SHP77 treated with DMSO at 0.1 percent for 48 hours (cell line): ENCODE measurements at regions not wholly inside any gene's neighbourhood (a gene's known extent, or its start where the extent isn't known, plus 50 kb on each side); places are given as distances from the start of the nearest gene placed in this dataset.
"Not testable (repeated sequence)": the region's sequence is repeated elsewhere in the genome, so short reads cannot be mapped to it uniquely, and the experiment has no call there.

Experiments
- DNase-seq: peaks from one replicate; lab custom pipeline; 2025; lab: John Stamatoyannopoulos, UW

GRCh38 chr13:50229960-50230661 is 214.9 kb downstream of the KCNRG start:
- DNase-seq, result no peak

DNA sequence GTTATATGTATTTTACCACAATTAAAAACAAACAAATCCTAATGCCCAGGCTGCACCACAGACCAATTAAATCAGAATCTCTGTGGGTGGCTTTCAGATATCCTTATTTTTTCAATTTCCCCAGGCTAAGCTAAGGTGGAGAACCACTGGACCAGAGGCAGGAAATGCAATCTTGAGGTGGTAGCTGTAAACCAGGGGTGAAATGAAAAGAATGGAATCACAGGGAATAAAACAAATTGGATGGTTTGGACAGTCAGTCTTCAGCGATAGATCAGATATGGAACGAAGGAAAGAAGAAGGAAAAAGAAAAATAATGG is 215.4 kb downstream of the KCNRG start:
- DNase-seq, result no peak

- DNase-seq, result not testable (repeated sequence)
Measured at GRCh38 chr13:50233574-50233973, 218.3 kb downstream of the KCNRG start.

DNA sequence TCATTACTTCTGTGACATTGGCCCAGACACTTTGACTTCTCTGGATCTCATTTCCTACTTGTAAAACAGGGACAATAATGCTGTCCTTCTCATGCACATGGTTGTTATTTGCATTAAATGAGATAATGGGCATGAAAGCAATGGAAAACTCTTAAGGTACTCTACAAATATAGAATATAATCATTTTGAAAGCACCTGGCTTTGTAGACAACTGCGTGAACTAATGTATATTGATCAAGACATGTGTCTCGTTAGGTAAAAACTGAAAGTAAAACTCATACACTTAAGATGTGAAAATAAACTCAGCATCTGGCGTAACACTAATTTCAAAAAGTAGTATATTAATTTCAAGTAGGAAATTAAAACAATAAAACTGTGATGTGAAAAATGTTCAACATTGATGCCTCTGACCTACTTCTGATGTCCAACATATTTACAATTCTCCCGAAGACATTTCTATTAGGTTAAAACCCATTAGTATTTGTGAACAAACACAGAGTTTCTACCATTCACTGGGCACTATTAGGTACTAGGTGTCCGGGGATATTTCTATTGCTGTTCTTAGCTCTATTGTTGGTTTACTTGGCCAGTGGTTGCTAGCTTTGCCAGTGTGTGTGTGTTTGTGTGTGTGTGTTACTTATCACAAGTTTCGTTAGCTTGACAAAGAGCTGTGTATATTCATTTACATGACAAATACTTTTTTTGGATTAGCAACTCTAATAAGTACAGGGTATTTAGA is 220.5 kb downstream of the KCNRG start:
- DNase-seq, result no peak

DNA sequence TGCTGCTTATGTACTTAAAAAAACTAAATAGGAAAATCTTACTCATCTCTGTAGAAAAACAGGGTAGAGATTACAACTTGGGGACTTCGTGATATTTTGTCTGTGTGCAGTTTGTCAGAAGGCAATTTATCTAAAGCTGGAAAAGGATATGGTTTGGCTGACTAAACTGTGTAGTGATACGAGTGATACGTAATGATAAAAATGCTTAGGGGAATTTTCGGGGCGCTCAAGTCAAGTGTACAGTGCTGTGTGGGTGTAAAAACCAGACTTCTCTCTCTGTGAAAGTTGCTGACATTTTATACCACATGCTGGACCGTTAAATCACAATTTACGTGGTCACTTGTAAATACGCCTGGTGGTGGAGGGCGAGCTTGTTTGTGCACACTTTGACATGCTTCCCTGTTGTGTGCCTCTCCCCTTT is 221.7 kb downstream of the KCNRG start:
- DNase-seq, result no peak

GRCh38 chr13:50238922-50239321 is 223.7 kb downstream of the KCNRG start:
- DNase-seq, result no peak

DNA sequence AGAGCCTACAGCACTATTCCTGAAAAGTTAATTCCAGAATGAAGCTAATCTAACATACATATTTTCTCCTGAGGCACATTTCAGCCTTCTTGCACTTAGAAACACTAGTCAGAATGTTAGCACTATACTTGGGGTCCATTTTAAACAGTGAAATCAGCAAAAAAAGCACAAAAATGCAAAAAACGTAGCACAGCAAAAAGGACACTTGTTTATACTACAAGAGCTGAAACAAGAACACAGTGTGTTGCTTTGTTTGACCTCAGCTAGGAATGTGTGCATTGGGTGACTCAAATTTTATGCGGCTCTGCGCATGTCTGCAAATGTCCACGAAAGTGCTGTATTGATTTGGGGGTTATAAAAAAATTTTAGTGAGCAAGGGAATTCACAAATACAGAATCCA is 226.2 kb downstream of the KCNRG start:
- DNase-seq, result no peak

DNA sequence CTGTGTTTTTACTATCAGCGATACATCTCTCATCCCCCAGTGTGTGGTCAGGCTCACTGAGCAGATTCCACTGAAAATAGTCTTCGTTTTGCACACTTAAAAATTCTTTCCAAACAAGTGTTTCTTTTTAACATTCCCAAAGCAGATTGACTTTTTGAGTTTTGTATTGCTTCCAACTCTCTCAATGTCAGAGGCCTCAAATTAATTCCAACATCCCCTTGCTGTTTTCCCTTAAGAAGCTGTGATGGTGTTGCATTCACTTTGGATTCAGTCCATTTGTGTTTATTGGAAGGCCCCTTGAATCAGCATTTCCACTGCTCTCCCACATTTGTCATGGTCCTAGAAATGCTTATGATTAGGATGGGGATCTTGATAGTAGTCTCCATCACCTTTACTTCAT is 228.7 kb downstream of the KCNRG start:
- DNase-seq, result no peak

GRCh38 chr13:50244355-50244712 is 229.1 kb downstream of the KCNRG start:
- DNase-seq, result no peak

GRCh38 chr13:50244713-50245574 is 229.7 kb downstream of the KCNRG start:
- DNase-seq, result peak; percentile 41

GRCh38 chr13:50247223-50247622 is 232.0 kb downstream of the KCNRG start:
- no peak for DNase-seq

DNA sequence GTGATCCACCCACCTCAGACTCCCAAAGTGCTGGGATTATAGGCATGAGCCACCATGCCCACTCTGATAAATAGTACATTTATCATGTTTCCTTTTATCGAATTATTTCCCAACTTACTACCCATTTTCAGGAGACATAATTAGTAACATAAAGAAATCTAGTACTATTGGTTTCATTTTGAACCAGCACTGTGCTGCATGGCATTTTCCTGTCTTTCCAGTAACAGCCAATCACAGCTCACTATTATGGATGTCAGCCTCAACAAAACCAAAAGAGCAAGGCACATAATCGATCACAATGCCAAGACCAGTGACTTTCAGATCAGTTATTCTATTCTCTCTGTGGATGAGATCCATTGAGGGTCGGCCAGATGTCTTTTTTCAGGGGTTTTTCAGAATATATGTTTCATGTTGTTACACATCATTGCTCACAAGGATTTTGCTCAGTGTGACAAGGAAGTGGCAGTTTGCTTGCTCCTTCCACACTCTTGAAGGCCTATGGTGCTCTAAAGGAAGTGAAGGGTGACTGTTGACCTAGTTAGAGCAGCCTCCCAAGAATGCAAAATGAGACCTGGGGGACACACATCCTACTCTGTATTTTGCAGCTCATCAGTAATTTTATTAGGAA is 233.4 kb downstream of the KCNRG start:
- no peak for DNase-seq

- DNase-seq, result no peak
Measured at GRCh38 chr13:50249144-50249521, 233.9 kb downstream of the KCNRG start.

- DNase-seq, result no peak
Measured at GRCh38 chr13:50250401-50250800, 235.2 kb downstream of the KCNRG start.

- DNase-seq, result no peak
Measured at GRCh38 chr13:50255639-50256038, 240.4 kb downstream of the KCNRG start.

DNA sequence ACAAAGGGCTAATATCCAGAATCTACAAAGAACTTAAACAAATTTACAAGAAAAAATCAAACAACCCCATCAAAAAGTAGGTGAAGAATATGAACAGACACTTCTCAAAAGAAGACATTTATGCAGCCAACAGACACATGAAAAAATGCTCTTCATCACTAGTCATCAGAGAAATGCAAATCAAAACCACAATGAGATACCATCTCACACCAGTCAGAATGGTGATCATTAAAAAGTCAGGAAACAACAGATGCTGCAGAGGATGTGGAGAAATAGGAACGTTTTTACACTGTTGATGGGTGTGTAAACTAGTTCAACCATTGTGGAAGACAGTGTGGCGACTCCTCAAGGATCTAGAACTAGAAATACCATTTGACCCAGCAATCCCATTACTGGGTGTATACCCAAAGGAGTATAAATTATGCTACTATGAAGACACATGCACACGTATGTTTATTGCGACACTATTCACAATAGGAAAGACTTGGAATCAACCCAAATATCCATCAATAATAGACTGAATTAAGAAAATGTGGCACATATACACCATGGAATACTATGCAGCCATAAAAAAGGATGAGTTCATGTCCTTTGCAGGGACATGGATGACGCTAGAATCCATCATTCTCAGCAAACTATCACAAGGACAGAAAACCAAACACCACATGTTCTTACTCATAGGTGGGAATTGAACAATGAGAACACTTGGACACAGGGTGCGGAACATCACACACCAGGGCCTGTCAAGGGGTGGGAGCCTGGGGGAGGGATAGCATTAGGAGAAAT is 241.5 kb downstream of the KCNRG start:
- DNase-seq, result not testable (repeated sequence)

- DNase-seq, result no peak
Measured at GRCh38 chr13:50257646-50258045, 242.4 kb downstream of the KCNRG start.

DNA sequence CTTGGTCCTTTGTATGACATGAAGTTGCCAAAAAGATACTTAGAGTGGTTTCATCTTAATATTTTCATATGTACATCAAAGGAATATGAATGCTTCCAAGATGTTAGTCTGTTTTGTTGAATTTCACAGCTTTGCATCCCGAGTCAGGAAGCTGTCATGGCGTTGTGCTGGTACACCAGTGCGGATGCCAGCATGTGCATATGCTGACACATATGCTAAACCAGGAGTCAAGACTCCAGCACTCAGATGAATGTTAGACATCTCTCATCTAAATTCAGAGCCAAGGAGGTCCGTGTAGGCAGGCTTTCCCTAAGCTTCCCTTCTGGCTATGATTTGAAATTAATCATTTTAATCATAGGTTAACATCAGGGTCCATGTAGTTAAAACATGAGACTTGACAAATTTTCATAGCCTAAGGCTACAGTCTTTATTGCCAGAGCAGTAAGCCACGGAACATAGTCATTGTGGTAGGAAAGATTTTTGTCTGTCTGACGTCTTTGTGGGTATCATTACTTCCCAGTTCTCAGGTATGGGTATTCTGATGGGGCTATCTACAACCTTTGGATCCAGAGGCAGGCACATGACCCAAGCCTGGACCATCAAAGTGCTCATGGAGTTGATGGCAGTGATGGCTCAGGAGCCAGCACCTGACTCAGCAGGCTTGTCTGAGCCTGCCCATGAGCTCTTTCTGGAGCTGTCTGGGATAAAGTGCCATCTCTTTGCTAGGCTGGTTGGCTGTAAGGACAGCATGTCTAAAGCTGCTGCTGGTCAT is 246.1 kb downstream of the KCNRG start:
- no peak for DNase-seq

DNA sequence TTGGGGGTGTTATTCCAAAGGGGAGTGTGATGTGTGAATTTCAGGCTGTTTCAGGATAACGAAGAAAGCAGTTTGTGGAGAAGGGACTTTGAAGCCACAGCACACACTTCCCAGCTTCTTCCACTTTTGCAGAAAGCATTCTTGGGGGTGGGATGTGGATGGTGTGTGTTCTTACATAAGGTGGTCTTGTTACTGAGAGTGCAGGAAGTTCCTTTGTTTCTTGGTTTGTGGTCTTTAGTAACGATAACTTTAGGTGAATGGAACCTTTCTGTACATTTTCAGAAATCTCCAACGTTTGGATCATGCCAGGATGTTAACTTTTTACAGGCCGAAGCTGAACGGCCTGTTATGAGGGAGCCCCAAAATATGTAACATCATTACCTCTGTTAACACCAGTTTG is 251.8 kb downstream of the KCNRG start:
- DNase-seq, result no peak

GRCh38 chr13:50267917-50268316 is 252.7 kb downstream of the KCNRG start:
- DNase-seq, result no peak

DNA sequence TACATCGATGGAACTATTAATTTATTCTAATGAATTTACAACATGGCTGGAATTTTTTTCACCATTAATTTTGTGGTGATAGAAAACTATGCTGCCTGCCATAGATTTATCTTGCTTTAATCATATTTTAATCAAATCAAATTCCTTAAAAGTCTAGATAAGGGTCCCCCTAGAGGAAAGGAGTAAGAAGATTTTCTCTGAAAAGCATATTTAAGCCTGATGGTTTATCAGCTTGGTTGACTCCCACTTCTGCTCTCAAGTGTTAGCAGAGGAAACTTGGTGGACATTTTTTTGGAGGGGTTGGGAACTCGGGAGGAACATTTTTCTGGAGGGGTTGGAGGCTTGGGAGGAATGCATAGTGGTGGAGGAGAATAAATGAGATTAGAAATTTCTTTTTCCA is 253.3 kb downstream of the KCNRG start:
- DNase-seq, result no peak
